ENCODE measurements at regions not wholly inside any gene's neighbourhood (a gene's known extent, or its start where the extent isn't known, plus 50 kb on each side); places are given as distances from the start of the nearest gene placed in this dataset.

DNA sequence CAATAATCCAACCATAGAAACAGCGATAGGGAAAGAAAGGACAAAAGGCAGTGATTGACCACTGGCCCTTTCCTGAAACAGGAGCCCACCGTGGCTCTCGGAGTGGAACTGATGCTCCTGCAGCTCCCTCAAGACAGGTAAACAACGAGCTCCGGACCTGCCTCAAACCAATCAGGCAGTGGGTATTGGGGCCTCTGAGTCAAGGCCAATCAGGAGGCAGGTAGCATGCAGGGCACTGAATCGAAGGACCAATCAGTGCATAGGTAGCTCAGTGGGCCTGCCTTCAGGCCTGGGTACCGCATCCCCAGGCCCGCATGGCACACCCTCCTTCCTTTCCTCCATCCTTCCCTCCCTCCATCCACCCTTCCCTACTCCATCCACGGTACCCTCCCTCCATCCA is 425.1 kb upstream of the MGMT start:
- Histone ChIP-seq H3K4me1 (ENCODE audit: control insufficient read depth, insufficient read depth, low read length) (no peaks in the 10 kb centered on the region), H3K9ac (ENCODE audit: low read length in 2 of 2) (no peak overlapping the region), H3K9me3 (ENCODE audit: control insufficient read depth in 2 of 2, low read length in 2 of 2) (no peaks in the 10 kb centered on the region), H3K27me3 (ENCODE audit: control insufficient read depth in 1 of 2, insufficient read depth in 2 of 2, low read length in 2 of 2) (peaks cover 7 to 12% of the 10 kb centered on the region in 2 donors), H3K36me3 (ENCODE audit: control insufficient read depth in 2 of 2, insufficient read depth in 2 of 2, low read length in 2 of 2) (no peaks in the 10 kb centered on the region), H3K27ac (ENCODE audit: low read length) (no peak overlapping the region), H3K4me3 (ENCODE audit: low read length in 2 of 2) (no peak overlapping the region)

GRCh38 chr10:129042776-129043595 is 424.1 kb upstream of the MGMT start:
- Histone ChIP-seq H3K9me3 (ENCODE audit: control insufficient read depth in 2 of 2, low read length in 2 of 2) (no peaks in the 10 kb centered on the region), H3K36me3 (ENCODE audit: control insufficient read depth in 2 of 2, insufficient read depth in 2 of 2, low read length in 2 of 2) (no peaks in the 10 kb centered on the region), H3K27ac (ENCODE audit: low read length) (no peak overlapping the region), H3K9ac (ENCODE audit: low read length in 2 of 2) (no peak overlapping the region), H3K4me1 (ENCODE audit: control insufficient read depth, insufficient read depth, low read length) (no peaks in the 10 kb centered on the region), H3K27me3 (ENCODE audit: control insufficient read depth in 1 of 2, insufficient read depth in 2 of 2, low read length in 2 of 2) (peaks cover 7 to 9% of the 10 kb centered on the region in 2 donors), H3K4me3 (ENCODE audit: low read length in 2 of 2) (no peak overlapping the region)

DNA sequence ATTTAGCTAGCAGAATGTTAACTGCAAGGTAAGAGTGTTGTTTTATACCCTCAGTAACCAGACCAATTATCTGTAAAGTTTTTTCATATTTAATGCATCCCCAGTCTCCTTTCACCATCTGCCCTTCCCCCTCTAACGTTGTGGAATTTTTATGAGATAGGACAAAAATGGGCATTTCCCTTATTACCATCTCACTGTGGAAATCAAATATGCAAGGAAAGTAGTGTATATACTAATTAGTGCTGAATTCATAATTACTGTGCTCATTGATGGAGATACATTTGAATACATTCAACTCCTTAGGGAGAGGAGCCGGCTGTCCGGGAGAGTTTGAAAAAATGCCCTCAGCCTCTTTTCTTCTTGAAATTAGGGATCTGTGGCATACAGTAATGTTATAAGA is 423.4 kb upstream of the MGMT start:
- H3K27ac ChIP-seq (ENCODE audit: low read length) = no peak overlapping the region
- peaks cover 2 to 10% of the 10 kb centered on the region in 2 donors for H3K27me3 ChIP-seq (ENCODE audit: control insufficient read depth in 1 of 2, insufficient read depth in 2 of 2, low read length in 2 of 2)
- H3K4me3 ChIP-seq (ENCODE audit: low read length in 2 of 2) = no peak overlapping the region
- no peak overlapping the region for H3K9ac ChIP-seq (ENCODE audit: low read length in 2 of 2)
- H3K4me1 ChIP-seq (ENCODE audit: control insufficient read depth, insufficient read depth, low read length) = no peaks in the 10 kb centered on the region
- H3K9me3 ChIP-seq (ENCODE audit: control insufficient read depth in 2 of 2, low read length in 2 of 2) = no peaks in the 10 kb centered on the region
- no peaks in the 10 kb centered on the region for H3K36me3 ChIP-seq (ENCODE audit: control insufficient read depth in 2 of 2, insufficient read depth in 2 of 2, low read length in 2 of 2)

- H3K9me3 ChIP-seq (ENCODE audit: control insufficient read depth in 2 of 2, low read length in 2 of 2) = no peaks in the 10 kb centered on the region
- no peak overlapping the region for H3K9ac ChIP-seq (ENCODE audit: low read length in 2 of 2)
- H3K27me3 ChIP-seq (ENCODE audit: control insufficient read depth in 1 of 2, insufficient read depth in 2 of 2, low read length in 2 of 2) = peaks cover 0 to 8% of the 10 kb centered on the region in 2 donors
- no peak overlapping the region for H3K27ac ChIP-seq (ENCODE audit: low read length)
- no peak overlapping the region for H3K4me3 ChIP-seq (ENCODE audit: low read length in 2 of 2)
- no peaks in the 10 kb centered on the region for H3K4me1 ChIP-seq (ENCODE audit: control insufficient read depth, insufficient read depth, low read length)
- H3K36me3 ChIP-seq (ENCODE audit: control insufficient read depth in 2 of 2, insufficient read depth in 2 of 2, low read length in 2 of 2) = no peaks in the 10 kb centered on the region
Observed at GRCh38 chr10:129045599-129045998, 421.4 kb upstream of the MGMT start.

DNA sequence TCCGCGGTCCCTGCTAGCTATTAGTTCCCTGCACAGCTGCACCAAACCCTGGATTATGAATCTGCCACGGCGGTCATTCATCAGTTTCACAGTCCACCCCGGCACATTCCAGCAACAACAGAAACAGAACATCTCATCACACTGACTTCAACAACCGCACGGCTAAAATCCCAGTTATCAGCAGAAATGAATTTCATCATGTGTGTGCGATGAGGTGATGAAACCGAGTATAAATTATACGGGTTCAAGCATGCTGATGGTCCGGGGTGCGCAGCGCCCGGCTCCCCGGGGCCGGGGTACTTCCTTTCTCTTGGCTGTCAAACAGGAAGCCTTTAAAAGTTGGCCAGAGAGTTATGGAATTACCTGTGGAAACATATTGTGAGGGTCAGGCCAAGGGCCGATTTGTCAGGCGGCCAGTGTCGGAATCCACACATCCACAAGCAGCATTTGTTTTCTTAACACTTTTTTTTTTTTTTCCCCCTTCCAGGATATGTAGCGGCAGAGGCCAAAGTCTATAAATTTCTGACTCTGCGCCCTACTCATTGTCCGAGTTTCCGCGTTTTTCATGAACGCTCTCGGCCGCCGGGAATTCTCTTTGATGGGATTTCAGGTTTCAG is 420.9 kb upstream of the MGMT start:
- no peaks in the 10 kb centered on the region for H3K36me3 ChIP-seq (ENCODE audit: control insufficient read depth in 2 of 2, insufficient read depth in 2 of 2, low read length in 2 of 2)
- H3K9me3 ChIP-seq (ENCODE audit: control insufficient read depth in 2 of 2, low read length in 2 of 2) = no peaks in the 10 kb centered on the region
- H3K9ac ChIP-seq (ENCODE audit: low read length in 2 of 2) = no peak overlapping the region
- H3K4me1 ChIP-seq (ENCODE audit: control insufficient read depth, insufficient read depth, low read length) = no peaks in the 10 kb centered on the region
- H3K27me3 ChIP-seq (ENCODE audit: control insufficient read depth in 1 of 2, insufficient read depth in 2 of 2, low read length in 2 of 2) = peaks cover 0 to 10% of the 10 kb centered on the region in 2 donors
- no peak overlapping the region for H3K4me3 ChIP-seq (ENCODE audit: low read length in 2 of 2)
- H3K27ac ChIP-seq (ENCODE audit: low read length) = no peak overlapping the region

DNA sequence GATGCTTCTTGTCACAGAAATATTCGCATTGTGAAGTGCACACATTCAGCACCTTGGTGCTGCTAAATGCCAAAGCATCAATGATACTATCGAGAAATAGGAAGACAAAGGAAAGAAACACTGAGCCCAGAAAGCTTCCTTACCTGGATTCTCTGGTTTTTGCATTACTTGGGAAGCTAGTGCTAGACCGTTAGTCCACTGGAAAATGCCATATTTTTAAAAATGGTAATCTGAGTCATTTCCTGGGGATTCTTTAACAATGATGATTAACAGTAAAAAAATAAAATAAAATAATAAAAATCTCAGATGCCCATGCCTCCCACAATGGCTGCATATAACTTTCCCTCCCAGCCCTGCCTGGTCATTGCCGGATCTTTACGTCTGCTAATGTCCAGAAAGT is 420.1 kb upstream of the MGMT start:
- Histone ChIP-seq H3K9me3 (ENCODE audit: control insufficient read depth in 2 of 2, low read length in 2 of 2) (no peaks in the 10 kb centered on the region), H3K4me3 (ENCODE audit: low read length in 2 of 2) (no peak overlapping the region), H3K27ac (ENCODE audit: low read length) (no peak overlapping the region), H3K27me3 (ENCODE audit: control insufficient read depth in 1 of 2, insufficient read depth in 2 of 2, low read length in 2 of 2) (peaks cover 0 to 10% of the 10 kb centered on the region in 2 donors), H3K4me1 (ENCODE audit: control insufficient read depth, insufficient read depth, low read length) (no peaks in the 10 kb centered on the region), H3K9ac (ENCODE audit: low read length in 2 of 2) (no peak overlapping the region), H3K36me3 (ENCODE audit: control insufficient read depth in 2 of 2, insufficient read depth in 2 of 2, low read length in 2 of 2) (no peaks in the 10 kb centered on the region)

DNA sequence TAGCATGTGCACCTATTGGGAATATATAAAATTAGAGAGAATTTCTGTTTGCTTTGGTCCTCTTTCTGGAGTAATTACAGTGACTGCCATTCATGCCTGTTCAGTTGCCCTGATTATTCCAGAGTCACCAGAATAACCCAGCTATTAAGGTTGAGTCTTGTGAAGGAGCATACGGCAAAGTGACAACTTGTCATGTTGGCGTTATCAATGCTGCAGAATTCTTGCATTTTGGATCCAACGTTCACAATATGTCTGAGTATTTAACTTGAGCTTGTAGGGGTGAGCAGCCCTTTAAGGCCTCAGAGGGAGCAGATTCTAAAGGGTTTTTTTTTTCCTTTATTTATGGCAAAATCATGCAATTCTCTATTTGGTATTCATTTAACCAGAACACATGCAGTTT is 419.4 kb upstream of the MGMT start:
- Histone ChIP-seq H3K27ac (ENCODE audit: low read length) (no peak overlapping the region), H3K9me3 (ENCODE audit: control insufficient read depth in 2 of 2, low read length in 2 of 2) (no peaks in the 10 kb centered on the region), H3K27me3 (ENCODE audit: control insufficient read depth in 1 of 2, insufficient read depth in 2 of 2, low read length in 2 of 2) (peaks cover 0 to 6% of the 10 kb centered on the region in 2 donors), H3K36me3 (ENCODE audit: control insufficient read depth in 2 of 2, insufficient read depth in 2 of 2, low read length in 2 of 2) (no peaks in the 10 kb centered on the region), H3K4me3 (ENCODE audit: low read length in 2 of 2) (no peak overlapping the region), H3K4me1 (ENCODE audit: control insufficient read depth, insufficient read depth, low read length) (no peaks in the 10 kb centered on the region), H3K9ac (ENCODE audit: low read length in 2 of 2) (no peak overlapping the region)

DNA sequence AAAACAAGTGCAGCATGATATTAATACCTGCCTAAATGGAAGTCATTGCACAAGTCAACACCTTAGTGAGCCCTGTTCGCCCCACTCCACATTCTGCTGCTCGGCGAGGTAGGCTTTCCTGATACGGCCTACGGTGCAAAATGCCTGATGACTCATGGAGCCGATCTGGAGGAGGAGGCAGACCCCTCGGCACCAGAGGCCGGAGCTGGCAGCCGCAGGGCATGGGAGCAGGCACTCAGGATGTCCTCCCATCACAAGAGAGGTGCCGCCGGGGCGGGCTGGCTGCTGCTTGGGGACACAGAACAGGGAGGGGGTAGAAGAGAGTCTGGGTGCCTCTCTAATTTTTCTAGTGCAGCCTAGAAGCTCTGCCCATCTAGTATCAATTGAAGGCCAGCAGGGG is 418.5 kb upstream of the MGMT start:
- peaks cover 0 to 6% of the 10 kb centered on the region in 2 donors for H3K27me3 ChIP-seq (ENCODE audit: control insufficient read depth in 1 of 2, insufficient read depth in 2 of 2, low read length in 2 of 2)
- no peak overlapping the region for H3K4me3 ChIP-seq (ENCODE audit: low read length in 2 of 2)
- H3K9me3 ChIP-seq (ENCODE audit: control insufficient read depth in 2 of 2, low read length in 2 of 2) = no peaks in the 10 kb centered on the region
- no peak overlapping the region for H3K9ac ChIP-seq (ENCODE audit: low read length in 2 of 2)
- no peaks in the 10 kb centered on the region for H3K36me3 ChIP-seq (ENCODE audit: control insufficient read depth in 2 of 2, insufficient read depth in 2 of 2, low read length in 2 of 2)
- H3K27ac ChIP-seq (ENCODE audit: low read length) = no peak overlapping the region
- H3K4me1 ChIP-seq (ENCODE audit: control insufficient read depth, insufficient read depth, low read length) = no peaks in the 10 kb centered on the region

GRCh38 chr10:129049501-129049900 is 417.5 kb upstream of the MGMT start:
- Histone ChIP-seq H3K4me3 (ENCODE audit: low read length in 2 of 2) (no peak overlapping the region), H3K9me3 (ENCODE audit: control insufficient read depth in 2 of 2, low read length in 2 of 2) (no peaks in the 10 kb centered on the region), H3K27ac (ENCODE audit: low read length) (no peak overlapping the region), H3K9ac (ENCODE audit: low read length in 2 of 2) (no peak overlapping the region), H3K27me3 (ENCODE audit: control insufficient read depth in 1 of 2, insufficient read depth in 2 of 2, low read length in 2 of 2) (peaks cover 0 to 6% of the 10 kb centered on the region in 2 donors), H3K4me1 (ENCODE audit: control insufficient read depth, insufficient read depth, low read length) (no peaks in the 10 kb centered on the region), H3K36me3 (ENCODE audit: control insufficient read depth in 2 of 2, insufficient read depth in 2 of 2, low read length in 2 of 2) (no peaks in the 10 kb centered on the region)

- Histone ChIP-seq H3K27me3 (ENCODE audit: control insufficient read depth in 1 of 2, insufficient read depth in 2 of 2, low read length in 2 of 2) (peaks cover 0 to 8% of the 10 kb centered on the region in 2 donors), H3K4me1 (ENCODE audit: control insufficient read depth, insufficient read depth, low read length) (no peaks in the 10 kb centered on the region), H3K9me3 (ENCODE audit: control insufficient read depth in 2 of 2, low read length in 2 of 2) (no peaks in the 10 kb centered on the region), H3K27ac (ENCODE audit: low read length) (no peak overlapping the region), H3K9ac (ENCODE audit: low read length in 2 of 2) (no peak overlapping the region), H3K4me3 (ENCODE audit: low read length in 2 of 2) (no peak overlapping the region), H3K36me3 (ENCODE audit: control insufficient read depth in 2 of 2, insufficient read depth in 2 of 2, low read length in 2 of 2) (no peaks in the 10 kb centered on the region)
Observed at GRCh38 chr10:129055225-129055624, 411.8 kb upstream of the MGMT start.

DNA sequence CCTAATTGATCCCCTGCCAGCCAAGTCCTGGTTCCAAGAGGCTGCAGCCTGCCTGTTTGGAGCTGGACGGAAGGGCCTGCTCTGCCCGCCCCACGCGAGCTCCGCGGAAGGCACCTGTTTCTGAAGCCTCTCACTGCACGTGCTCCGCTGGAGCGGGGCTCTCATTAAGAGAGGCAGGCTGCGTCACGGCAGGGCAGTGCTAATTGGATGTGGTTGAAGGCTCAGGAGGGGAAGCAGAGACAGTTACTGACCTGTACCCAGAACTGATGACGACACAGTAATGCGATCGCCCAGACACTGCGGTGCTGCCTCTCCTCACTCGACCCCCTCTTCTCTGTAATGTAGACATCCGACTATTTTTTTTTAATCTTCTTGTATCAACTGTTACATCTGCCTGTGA is 411.1 kb upstream of the MGMT start:
- H3K4me1 ChIP-seq (ENCODE audit: control insufficient read depth, insufficient read depth, low read length) = no peaks in the 10 kb centered on the region
- H3K27me3 ChIP-seq (ENCODE audit: control insufficient read depth in 1 of 2, insufficient read depth in 2 of 2, low read length in 2 of 2) = peaks cover 0 to 5% of the 10 kb centered on the region in 2 donors
- H3K36me3 ChIP-seq (ENCODE audit: control insufficient read depth in 2 of 2, insufficient read depth in 2 of 2, low read length in 2 of 2) = no peaks in the 10 kb centered on the region
- no peak overlapping the region for H3K4me3 ChIP-seq (ENCODE audit: low read length in 2 of 2)
- no peaks in the 10 kb centered on the region for H3K9me3 ChIP-seq (ENCODE audit: control insufficient read depth in 2 of 2, low read length in 2 of 2)
- no peak overlapping the region for H3K27ac ChIP-seq (ENCODE audit: low read length)
- H3K9ac ChIP-seq (ENCODE audit: low read length in 2 of 2) = no peak overlapping the region
